ENCODE measurements at regions not wholly inside any gene's neighbourhood (a gene's known extent, or its start where the extent isn't known, plus 50 kb on each side); places are given as distances from the start of the nearest gene placed in this dataset.

- Histone ChIP-seq H3K27ac (ENCODE audit: insufficient read depth, low read length) (peak overlapping the region; percentile 55), H3K9ac (ENCODE audit: insufficient read depth, low read length) (peak overlapping the region; percentile 42)
Measured at GRCh38 chr14:76937181-76938091, 91.1 kb downstream of the IRF2BPL start.

GRCh38 chr14:76936483-76936882, 92.0 kb downstream of the IRF2BPL start:
- Histone ChIP-seq H2AFZ (ENCODE audit: low read length) (no peak overlapping the region), H3K9me3 (ENCODE audit: control insufficient read depth, insufficient read depth, low read depth, low read length) (no peaks in the 10 kb centered on the region), H3K4me3 (replicated peaks in 1 of 4; ENCODE audit: control extremely low read depth in 1 of 4, insufficient read depth in 1 of 4, low read depth in 3 of 4, low read length in 4 of 4) (no peak overlapping the region)

More at GRCh38 chr14:76937181-76938091, 91.1 kb downstream of the IRF2BPL start:
- H3K79me2 ChIP-seq (ENCODE audit: control insufficient read depth, insufficient read depth, low read length) = no peaks in the 10 kb centered on the region
- H3K36me3 ChIP-seq (ENCODE audit: control insufficient read depth, insufficient read depth, low read length) = no peaks in the 10 kb centered on the region
- H3K4me1 ChIP-seq (ENCODE audit: control insufficient read depth, extremely low read depth, insufficient read depth, low read length) = peaks cover 17% of the 10 kb centered on the region
- no peaks in the 10 kb centered on the region for H3K9me3 ChIP-seq (ENCODE audit: control insufficient read depth, insufficient read depth, low read depth, low read length)
- no peaks in the 10 kb centered on the region for H4K20me1 ChIP-seq (ENCODE audit: control insufficient read depth, extremely low read depth, insufficient read depth, low read length)
- peak overlapping the region in 1 of 4 experiments; percentile 22 for H3K4me3 ChIP-seq (replicated peaks in 1 of 4; ENCODE audit: control extremely low read depth in 1 of 4, insufficient read depth in 1 of 4, low read depth in 3 of 4, low read length in 4 of 4)
- TF ChIP-seq EZH2 (IDR thresholded peaks at IDR 0.05; ENCODE audit: low read length, missing control alignments) = no peak
- no peak for TF ChIP-seq CTCF (conservative IDR thresholded peaks at IDR 0.05 in 1 of 2, IDR thresholded peaks at IDR 0.05 in 1 of 2; ENCODE audit: low read depth in 1 of 2, low read length in 2 of 2)
- H3K27me3 ChIP-seq (ENCODE audit: control insufficient read depth, insufficient read depth, low read length) = no peaks in the 10 kb centered on the region
- DNase-seq (ENCODE audit: low read depth in 2 of 2) = peak; percentile 89 to 91
- no peak overlapping the region for H2AFZ ChIP-seq (ENCODE audit: low read length)
- peak overlapping the region; percentile 55 for H3K4me2 ChIP-seq (ENCODE audit: extremely low read depth, insufficient read depth, low read length)

More at GRCh38 chr14:76936483-76936882, 92.0 kb downstream of the IRF2BPL start:
- Histone ChIP-seq H3K36me3 (ENCODE audit: control insufficient read depth, insufficient read depth, low read length) (no peaks in the 10 kb centered on the region), H3K27ac (ENCODE audit: insufficient read depth, low read length) (peak overlapping the region; percentile 55), H3K79me2 (ENCODE audit: control insufficient read depth, insufficient read depth, low read length) (no peaks in the 10 kb centered on the region), H3K4me2 (ENCODE audit: extremely low read depth, insufficient read depth, low read length) (peak overlapping the region; percentile 55), H3K4me1 (ENCODE audit: control insufficient read depth, extremely low read depth, insufficient read depth, low read length) (peaks cover 17% of the 10 kb centered on the region), H4K20me1 (ENCODE audit: control insufficient read depth, extremely low read depth, insufficient read depth, low read length) (no peaks in the 10 kb centered on the region), H3K27me3 (ENCODE audit: control insufficient read depth, insufficient read depth, low read length) (no peaks in the 10 kb centered on the region), H3K9ac (ENCODE audit: insufficient read depth, low read length) (no peak overlapping the region)
- peak; percentile 57 to 88 for DNase-seq (ENCODE audit: low read depth in 2 of 2)
- no peak for TF ChIP-seq EZH2 (IDR thresholded peaks at IDR 0.05; ENCODE audit: low read length, missing control alignments)
- no peak for TF ChIP-seq CTCF (conservative IDR thresholded peaks at IDR 0.05 in 1 of 2, IDR thresholded peaks at IDR 0.05 in 1 of 2; ENCODE audit: low read depth in 1 of 2, low read length in 2 of 2)
